H54 (cell line): ENCODE measurements at regions not wholly inside any gene's neighbourhood (a gene's known extent, or its start where the extent isn't known, plus 50 kb on each side); places are given as distances from the start of the nearest gene placed in this dataset.

Source experiments
- DNase-seq: peaks from one replicate; pipeline ENCODE4 v3.0.0; 2011; ENCODE audit warnings: low spot score, mixed read lengths; ENCODE audit not compliant: insufficient read length
- FAIRE-seq: peaks from 3 replicates; lab custom pipeline; 2011; peaks lifted over from hg19 to GRCh38; lab: Jason Lieb, UNC
- POLR2A ChIP-seq: IDR thresholded peaks from 2 replicates; pipeline ENCODE4 v1.6.1; 2011; ENCODE audit warnings: low read depth, mild to moderate bottlenecking, low read length

- FAIRE-seq: no peak
Observed at GRCh38 chr10:10946081-10946480, 71.6 kb upstream of the CELF2 start.

GRCh38 chr10:10946801-10947200, 70.9 kb upstream of the CELF2 start:
- DNase-seq (no peak), FAIRE-seq (no peak)
- no peak for TF ChIP-seq POLR2A

More at GRCh38 chr10:10946081-10946480, 71.6 kb upstream of the CELF2 start:
- no peak for DNase-seq
- no peak for TF ChIP-seq POLR2A

GRCh38 chr10:10951675-10952074, 66.0 kb upstream of the CELF2 start:
- no peak for TF ChIP-seq POLR2A
- DNase-seq (no peak), FAIRE-seq (no peak)

GRCh38 chr10:10952800-10953199, 64.9 kb upstream of the CELF2 start:
- no peak for FAIRE-seq
- DNase-seq: no peak

GRCh38 chr10:10956681-10957542, 60.8 kb upstream of the CELF2 start:
- no peak for TF ChIP-seq POLR2A
- FAIRE-seq: no peak
- no peak for DNase-seq

More at GRCh38 chr10:10952800-10953199, 64.9 kb upstream of the CELF2 start:
- TF ChIP-seq POLR2A: no peak

GRCh38 chr10:10958041-10958440, 59.6 kb upstream of the CELF2 start:
- no peak for DNase-seq
- TF ChIP-seq POLR2A: no peak
- no peak for FAIRE-seq

- no peak for TF ChIP-seq POLR2A
- DNase-seq (no peak), FAIRE-seq (no peak)
Observed at GRCh38 chr10:10959666-10960065, 58.0 kb upstream of the CELF2 start.

GRCh38 chr10:10960534-10960933, 57.1 kb upstream of the CELF2 start:
- no peak for TF ChIP-seq POLR2A
- FAIRE-seq (no peak), DNase-seq (no peak)

GRCh38 chr10:10961072-10961471, 56.6 kb upstream of the CELF2 start:
- FAIRE-seq (no peak), DNase-seq (no peak)
- TF ChIP-seq POLR2A: no peak

- FAIRE-seq (no peak), DNase-seq (no peak)
- TF ChIP-seq POLR2A: no peak
Observed at GRCh38 chr10:10967029-10967428, 50.6 kb upstream of the CELF2 start.

GRCh38 chr10:10967581-10968256, 50.0 kb upstream of the CELF2 start:
- DNase-seq (no peak), FAIRE-seq (no peak)
- no peak for TF ChIP-seq POLR2A
